Liver (tissue), 8 donors: ENCODE measurements at regions not wholly inside any gene's neighbourhood (a gene's known extent, or its start where the extent isn't known, plus 50 kb on each side); places are given as distances from the start of the nearest gene placed in this dataset.

Experiments
- DNase-seq: peaks from one replicate; pipeline ENCODE4 v3.0.0-alpha.2; 2017; ENCODE audit warnings: low spot score
- H3K27ac ChIP-seq, 2 donors: one replicate each; pipeline ENCODE4 v1.7.0; 2013; ENCODE audit warnings: inconsistent platforms in 2 of 2, low read length in 2 of 2, control low read depth in 1 of 2, low read depth in 1 of 2, mild to moderate bottlenecking in 1 of 2
- H3K27me3 ChIP-seq, 4 donors: one replicate each; pipeline versions ENCODE4 v1.6.1 to v1.7.0; 2013; ENCODE audit warnings: low read length in 3 of 4, inconsistent platforms in 1 of 4, mild to moderate bottlenecking in 1 of 4, moderate library complexity in 1 of 4; ENCODE audit not compliant: control insufficient read depth in 4 of 4, insufficient read depth in 4 of 4
- H3K36me3 ChIP-seq, 4 donors: one replicate each; pipeline versions ENCODE4 v1.6.1 to v1.7.0; 2013; ENCODE audit warnings: low read length in 3 of 4, mild to moderate bottlenecking in 3 of 4, low read depth in 1 of 4, moderate library complexity in 1 of 4; ENCODE audit not compliant: control insufficient read depth in 4 of 4, insufficient read depth in 3 of 4
- H3K4me1 ChIP-seq, 4 donors: one replicate each; pipeline versions ENCODE4 v1.6.1 to v1.7.0; 2013; ENCODE audit warnings: low read length in 3 of 4, mild to moderate bottlenecking in 3 of 4, moderate library complexity in 1 of 4; ENCODE audit not compliant: control insufficient read depth in 4 of 4, insufficient read depth in 4 of 4
- H3K4me3 ChIP-seq, 3 donors: one replicate each; pipeline versions ENCODE4 v1.6.1 to v1.7.0; 2013; ENCODE audit warnings: low read length in 3 of 3, control low read depth in 1 of 3, low read depth in 1 of 3, mild to moderate bottlenecking in 1 of 3
- H3K9ac ChIP-seq, 2 donors: one replicate each; pipeline ENCODE4 v1.7.0; 2013; ENCODE audit warnings: low read length in 2 of 2, mild to moderate bottlenecking in 2 of 2, moderate library complexity in 2 of 2, control low read depth in 1 of 2, low read depth in 1 of 2
- H3K9me3 ChIP-seq, 4 donors: one replicate each; pipeline versions ENCODE4 v1.6.1 to v1.7.0; 2013; ENCODE audit warnings: low read length in 3 of 4; ENCODE audit not compliant: control insufficient read depth in 4 of 4
- ATF3 ChIP-seq: IDR thresholded peaks from 2 replicates; pipeline ENCODE4 v1.6.1; 2016; ENCODE audit warnings: antibody characterized with exemption
- CTCF ChIP-seq: fragments of 150-350 bp; IDR thresholded peaks from 2 replicates; pipeline ENCODE4 v1.5.1; 2017; ENCODE audit warnings: improper control_type of control experiment, low read depth, low read length; ENCODE audit not compliant: missing input control
- EGR1 ChIP-seq, 2 donors: IDR thresholded peaks; 2 replicates each; pipeline ENCODE4 v1.6.1; 2016 to 2018; ENCODE audit warnings: antibody characterized with exemption in 2 of 2, low read depth in 2 of 2
- FOXA1 ChIP-seq: IDR thresholded peaks from 2 replicates; pipeline ENCODE4 v1.6.1; 2016; ENCODE audit warnings: antibody characterized with exemption
- FOXA2 ChIP-seq: IDR thresholded peaks from 2 replicates; pipeline ENCODE4 v1.6.1; 2016; ENCODE audit warnings: antibody characterized with exemption
- GABPA ChIP-seq, 2 donors: IDR thresholded peaks in 1 of 2; conservative IDR thresholded peaks in 1 of 2; 2 replicates each; pipeline ENCODE4 v1.6.1; 2016; ENCODE audit warnings: antibody characterized with exemption in 2 of 2, mild to moderate bottlenecking in 1 of 2, moderate library complexity in 1 of 2
- HNF4A ChIP-seq, 2 donors: conservative IDR thresholded peaks; 2 replicates each; pipeline ENCODE4 v1.6.1; 2016; ENCODE audit warnings: antibody characterized with exemption in 2 of 2, mild to moderate bottlenecking in 2 of 2
- HNF4G ChIP-seq: IDR thresholded peaks from 2 replicates; pipeline ENCODE4 v1.6.1; 2016; ENCODE audit warnings: antibody characterized with exemption
- JUND ChIP-seq, 2 donors: IDR thresholded peaks; 2 replicates each; pipeline ENCODE4 v1.6.1; 2016; ENCODE audit warnings: antibody characterized with exemption in 2 of 2
- MAX ChIP-seq: IDR thresholded peaks from 2 replicates; pipeline ENCODE4 v1.6.1; 2016; ENCODE audit warnings: antibody characterized with exemption
- NR2F2 ChIP-seq: IDR thresholded peaks from 2 replicates; pipeline ENCODE4 v1.6.1; 2016; ENCODE audit warnings: antibody characterized with exemption
- RAD21 ChIP-seq, 2 donors: IDR thresholded peaks; 2 replicates each; pipeline ENCODE4 v1.6.1; 2016; ENCODE audit warnings: antibody characterized with exemption in 2 of 2, mild to moderate bottlenecking in 2 of 2
- RXRA ChIP-seq, 2 donors: IDR thresholded peaks; 2 replicates each; pipeline ENCODE4 v1.6.1; 2017 to 2018; ENCODE audit warnings: antibody characterized with exemption in 2 of 2, mild to moderate bottlenecking in 1 of 2
- SP1 ChIP-seq: IDR thresholded peaks from 2 replicates; pipeline ENCODE4 v1.6.1; 2018; ENCODE audit warnings: antibody characterized with exemption, mild to moderate bottlenecking
- TAF1 ChIP-seq: conservative IDR thresholded peaks from 2 replicates; pipeline ENCODE4 v1.6.1; 2016; ENCODE audit warnings: antibody characterized with exemption, mild to moderate bottlenecking
- YY1 ChIP-seq: IDR thresholded peaks from 2 replicates; pipeline ENCODE4 v1.6.1; 2016; ENCODE audit warnings: antibody characterized with exemption, mild to moderate bottlenecking
- WGBS: extraction: QIAGEN DNeasy Blood & Tissue Kit; methylation state at CpG from one replicate; pipeline ENCODE4 v1.1.7; 2013; 5-methylcytosine and 5-hydroxymethylcytosine counted together
- TF ChIP-seq, protein P1 (sequence below): IDR thresholded peaks from 2 replicates; pipeline ENCODE4 v1.6.1; 2016; ENCODE audit warnings: antibody characterized with exemption, mild to moderate bottlenecking
- TF ChIP-seq, protein P2 (sequence below): IDR thresholded peaks from 2 replicates; pipeline ENCODE4 v1.6.1; 2016; ENCODE audit warnings: antibody characterized with exemption
- donor health status: healthy.
- donor health status: healthy.
- donor health status: healthy.
- donor health status: healthy.
- donor health status: healthy.

DNA sequence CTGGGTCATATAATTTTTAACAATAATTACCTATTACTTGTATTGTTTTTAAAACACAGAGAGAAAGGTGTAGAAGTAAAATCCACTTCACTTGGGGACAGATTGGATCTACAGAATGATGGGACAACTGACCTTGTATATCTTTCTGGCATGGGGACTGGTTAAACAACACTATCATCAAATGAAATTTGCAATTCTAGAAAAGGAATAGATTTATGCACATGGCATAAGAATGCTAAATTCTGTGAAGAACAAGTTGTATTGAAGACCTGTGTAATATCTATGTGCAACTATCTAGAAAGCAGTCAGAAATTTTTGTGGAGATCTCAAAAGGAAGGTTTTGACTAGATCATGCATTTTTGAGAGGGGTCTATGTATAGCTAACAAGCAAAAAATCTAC, 106.3 kb upstream of the BMP5 start:
- Histone ChIP-seq H3K27ac (no peak overlapping the region), H3K27me3 (peaks cover 0 to 2% (median 0%) of the 10 kb centered on the region in 4 donors), H3K4me1 (no peaks in the 10 kb centered on the region), H3K9me3 (peaks cover 0 to 1% (median 0%) of the 10 kb centered on the region in 4 donors), H3K4me3 (no peak overlapping the region), H3K9ac (no peak overlapping the region), H3K36me3 (no peaks in the 10 kb centered on the region)
- DNase-seq = no peak
- TF ChIP-seq HNF4A (conservative IDR thresholded peaks at IDR 0.05) = no peak

DNA sequence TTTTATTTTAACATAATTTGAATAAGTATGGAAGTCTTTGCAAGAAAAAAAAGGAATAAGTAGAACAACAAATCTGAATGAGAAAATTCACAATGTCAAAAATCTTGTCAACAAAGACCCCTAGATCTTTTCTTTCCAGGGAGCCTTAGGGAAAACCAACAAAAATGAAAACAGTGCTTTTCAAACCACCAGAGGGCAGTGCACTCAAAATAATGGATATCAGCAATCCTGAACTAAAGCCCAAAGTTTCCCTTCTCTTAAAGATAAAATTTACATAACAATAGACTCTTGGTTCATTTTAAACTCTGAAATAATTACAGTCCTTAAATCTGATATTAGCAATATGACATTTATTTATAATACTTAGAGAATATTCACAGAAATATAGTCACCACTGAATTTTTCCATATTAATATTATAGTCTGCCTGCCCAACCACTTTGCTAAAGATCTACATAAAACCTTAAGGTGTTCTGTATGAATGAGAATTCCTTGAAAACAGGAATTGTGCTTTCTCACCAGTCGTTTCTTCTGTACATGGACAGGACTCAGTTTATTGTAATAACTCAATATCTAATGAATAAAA, 105.3 kb upstream of the BMP5 start:
- no peak overlapping the region for H3K27ac ChIP-seq
- H3K36me3 ChIP-seq = no peaks in the 10 kb centered on the region
- H3K9me3 ChIP-seq = peaks cover 0 to 1% (median 0%) of the 10 kb centered on the region in 4 donors
- peaks cover 0 to 2% (median 0%) of the 10 kb centered on the region in 4 donors for H3K27me3 ChIP-seq
- WGBS = 7% methylated on average over 1 of the region's 1 CpG
- no peak overlapping the region for H3K4me3 ChIP-seq
- DNase-seq = no peak
- TF ChIP-seq CTCF (peak; percentile 65), GABPA (IDR thresholded peaks at IDR 0.05 in 1 of 2, conservative IDR thresholded peaks at IDR 0.05 in 1 of 2) (no peak), RAD21 (IDR thresholded peaks at IDR 0.05) (peak; percentile 80 to 87), NR2F2 (no peak)
- no peak overlapping the region for H3K9ac ChIP-seq
- H3K4me1 ChIP-seq = no peaks in the 10 kb centered on the region

- no peak overlapping the region for H3K9ac ChIP-seq
- H3K27me3 ChIP-seq = peaks cover 0 to 2% (median 0%) of the 10 kb centered on the region in 4 donors
- DNase-seq = no peak
- peaks cover 0 to 1% (median 0%) of the 10 kb centered on the region in 4 donors for H3K9me3 ChIP-seq
- H3K36me3 ChIP-seq = no peaks in the 10 kb centered on the region
- H3K4me1 ChIP-seq = no peaks in the 10 kb centered on the region
- H3K27ac ChIP-seq = no peak overlapping the region
- TF ChIP-seq MAX (no peak), SP1 (no peak), RXRA (IDR thresholded peaks at IDR 0.05) (no peak), GABPA (IDR thresholded peaks at IDR 0.05 in 1 of 2, conservative IDR thresholded peaks at IDR 0.05 in 1 of 2) (no peak), ATF3 (no peak), FOXA2 (no peak), NR2F2 (no peak), YY1 (no peak), HNF4A (conservative IDR thresholded peaks at IDR 0.05) (no peak), EGR1 (IDR thresholded peaks at IDR 0.05; ENCODE audit: low read depth in 2 of 2) (no peak), TAF1 (no peak), HNF4G (no peak), JUND (IDR thresholded peaks at IDR 0.05) (no peak), CTCF (no peak), FOXA1 (no peak), RAD21 (IDR thresholded peaks at IDR 0.05) (no peak)
- TF ChIP-seq, protein P1, sequence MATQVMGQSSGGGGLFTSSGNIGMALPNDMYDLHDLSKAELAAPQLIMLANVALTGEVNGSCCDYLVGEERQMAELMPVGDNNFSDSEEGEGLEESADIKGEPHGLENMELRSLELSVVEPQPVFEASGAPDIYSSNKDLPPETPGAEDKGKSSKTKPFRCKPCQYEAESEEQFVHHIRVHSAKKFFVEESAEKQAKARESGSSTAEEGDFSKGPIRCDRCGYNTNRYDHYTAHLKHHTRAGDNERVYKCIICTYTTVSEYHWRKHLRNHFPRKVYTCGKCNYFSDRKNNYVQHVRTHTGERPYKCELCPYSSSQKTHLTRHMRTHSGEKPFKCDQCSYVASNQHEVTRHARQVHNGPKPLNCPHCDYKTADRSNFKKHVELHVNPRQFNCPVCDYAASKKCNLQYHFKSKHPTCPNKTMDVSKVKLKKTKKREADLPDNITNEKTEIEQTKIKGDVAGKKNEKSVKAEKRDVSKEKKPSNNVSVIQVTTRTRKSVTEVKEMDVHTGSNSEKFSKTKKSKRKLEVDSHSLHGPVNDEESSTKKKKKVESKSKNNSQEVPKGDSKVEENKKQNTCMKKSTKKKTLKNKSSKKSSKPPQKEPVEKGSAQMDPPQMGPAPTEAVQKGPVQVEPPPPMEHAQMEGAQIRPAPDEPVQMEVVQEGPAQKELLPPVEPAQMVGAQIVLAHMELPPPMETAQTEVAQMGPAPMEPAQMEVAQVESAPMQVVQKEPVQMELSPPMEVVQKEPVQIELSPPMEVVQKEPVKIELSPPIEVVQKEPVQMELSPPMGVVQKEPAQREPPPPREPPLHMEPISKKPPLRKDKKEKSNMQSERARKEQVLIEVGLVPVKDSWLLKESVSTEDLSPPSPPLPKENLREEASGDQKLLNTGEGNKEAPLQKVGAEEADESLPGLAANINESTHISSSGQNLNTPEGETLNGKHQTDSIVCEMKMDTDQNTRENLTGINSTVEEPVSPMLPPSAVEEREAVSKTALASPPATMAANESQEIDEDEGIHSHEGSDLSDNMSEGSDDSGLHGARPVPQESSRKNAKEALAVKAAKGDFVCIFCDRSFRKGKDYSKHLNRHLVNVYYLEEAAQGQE = no peak
- TF ChIP-seq, protein P2, sequence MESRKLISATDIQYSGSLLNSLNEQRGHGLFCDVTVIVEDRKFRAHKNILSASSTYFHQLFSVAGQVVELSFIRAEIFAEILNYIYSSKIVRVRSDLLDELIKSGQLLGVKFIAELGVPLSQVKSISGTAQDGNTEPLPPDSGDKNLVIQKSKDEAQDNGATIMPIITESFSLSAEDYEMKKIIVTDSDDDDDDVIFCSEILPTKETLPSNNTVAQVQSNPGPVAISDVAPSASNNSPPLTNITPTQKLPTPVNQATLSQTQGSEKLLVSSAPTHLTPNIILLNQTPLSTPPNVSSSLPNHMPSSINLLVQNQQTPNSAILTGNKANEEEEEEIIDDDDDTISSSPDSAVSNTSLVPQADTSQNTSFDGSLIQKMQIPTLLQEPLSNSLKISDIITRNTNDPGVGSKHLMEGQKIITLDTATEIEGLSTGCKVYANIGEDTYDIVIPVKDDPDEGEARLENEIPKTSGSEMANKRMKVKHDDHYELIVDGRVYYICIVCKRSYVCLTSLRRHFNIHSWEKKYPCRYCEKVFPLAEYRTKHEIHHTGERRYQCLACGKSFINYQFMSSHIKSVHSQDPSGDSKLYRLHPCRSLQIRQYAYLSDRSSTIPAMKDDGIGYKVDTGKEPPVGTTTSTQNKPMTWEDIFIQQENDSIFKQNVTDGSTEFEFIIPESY = no peak
- no peak overlapping the region for H3K4me3 ChIP-seq
These were observed 104.1 kb upstream of the BMP5 start for GRCh38 chr6:55979526-55979925.
